ENCODE measurements at regions not wholly inside any gene's neighbourhood (a gene's known extent, or its start where the extent isn't known, plus 50 kb on each side); places are given as distances from the start of the nearest gene placed in this dataset.

DNA sequence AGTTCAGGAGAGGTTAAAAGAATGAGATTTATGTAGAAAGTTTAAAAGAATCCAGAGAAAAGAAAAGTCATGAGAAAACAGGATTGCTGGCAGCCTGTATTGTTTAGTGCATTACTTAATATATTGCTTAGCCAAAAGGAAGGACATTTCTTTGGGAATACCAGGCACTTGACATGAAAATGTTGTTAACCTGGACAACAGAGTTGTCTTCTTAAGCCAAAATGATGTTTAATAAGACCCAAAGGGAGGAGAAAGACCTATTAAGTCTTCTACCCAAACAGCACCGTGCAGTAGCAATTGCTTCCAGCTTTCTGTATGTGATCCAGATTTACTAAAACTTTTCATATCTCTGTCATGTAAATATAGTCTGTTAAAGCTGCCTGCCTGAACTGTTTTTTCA lies 74.0 kb upstream of the PRLR start:
- H3K4me3 ChIP-seq = no peak overlapping the region
- intact Hi-C loops (cut with DNase I) = no loop called here
- H3K36me3 ChIP-seq = no peaks in the 10 kb centered on the region
- H3K4me1 ChIP-seq = no peaks in the 10 kb centered on the region
- H3K9me3 ChIP-seq = no peaks in the 10 kb centered on the region
- H3K27me3 ChIP-seq (ENCODE audit: low read depth) = no peaks in the 10 kb centered on the region
- DNase-seq (no peak), ATAC-seq (no peak)
- TF ChIP-seq, protein P1, sequence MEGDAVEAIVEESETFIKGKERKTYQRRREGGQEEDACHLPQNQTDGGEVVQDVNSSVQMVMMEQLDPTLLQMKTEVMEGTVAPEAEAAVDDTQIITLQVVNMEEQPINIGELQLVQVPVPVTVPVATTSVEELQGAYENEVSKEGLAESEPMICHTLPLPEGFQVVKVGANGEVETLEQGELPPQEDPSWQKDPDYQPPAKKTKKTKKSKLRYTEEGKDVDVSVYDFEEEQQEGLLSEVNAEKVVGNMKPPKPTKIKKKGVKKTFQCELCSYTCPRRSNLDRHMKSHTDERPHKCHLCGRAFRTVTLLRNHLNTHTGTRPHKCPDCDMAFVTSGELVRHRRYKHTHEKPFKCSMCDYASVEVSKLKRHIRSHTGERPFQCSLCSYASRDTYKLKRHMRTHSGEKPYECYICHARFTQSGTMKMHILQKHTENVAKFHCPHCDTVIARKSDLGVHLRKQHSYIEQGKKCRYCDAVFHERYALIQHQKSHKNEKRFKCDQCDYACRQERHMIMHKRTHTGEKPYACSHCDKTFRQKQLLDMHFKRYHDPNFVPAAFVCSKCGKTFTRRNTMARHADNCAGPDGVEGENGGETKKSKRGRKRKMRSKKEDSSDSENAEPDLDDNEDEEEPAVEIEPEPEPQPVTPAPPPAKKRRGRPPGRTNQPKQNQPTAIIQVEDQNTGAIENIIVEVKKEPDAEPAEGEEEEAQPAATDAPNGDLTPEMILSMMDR (IDR thresholded peaks at IDR 0.05) = no peak
- H3K27ac ChIP-seq = no peak overlapping the region

DNA sequence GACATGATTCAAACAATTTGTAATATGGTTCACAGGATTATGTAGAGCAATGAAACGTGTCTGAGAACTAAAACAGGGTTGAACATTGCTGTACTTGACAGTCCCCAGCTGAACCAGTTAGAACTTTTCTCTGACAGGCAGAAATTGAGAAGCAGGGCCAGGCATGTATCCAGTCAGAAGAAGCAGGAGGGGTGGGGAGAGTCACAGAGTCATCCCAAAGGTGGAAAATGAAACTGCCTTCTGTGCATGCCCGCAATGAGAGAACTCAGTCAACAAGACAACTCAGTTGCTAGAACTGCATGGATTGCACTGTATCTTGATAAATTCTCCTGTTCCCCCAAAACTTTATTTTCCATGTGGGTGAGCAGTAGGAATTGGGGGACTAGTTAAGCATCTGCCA lies 72.9 kb upstream of the PRLR start:
- DNase-seq (no peak), ATAC-seq (no peak)
- H3K27ac ChIP-seq = no peak overlapping the region
- no peaks in the 10 kb centered on the region for H3K4me1 ChIP-seq
- no peak overlapping the region for H3K4me3 ChIP-seq
- no peaks in the 10 kb centered on the region for H3K9me3 ChIP-seq
- TF ChIP-seq, protein P1 (IDR thresholded peaks at IDR 0.05) = no peak
- H3K36me3 ChIP-seq = no peaks in the 10 kb centered on the region
- no peaks in the 10 kb centered on the region for H3K27me3 ChIP-seq (ENCODE audit: low read depth)
- intact Hi-C loops (cut with DNase I) = no loop called here

DNA sequence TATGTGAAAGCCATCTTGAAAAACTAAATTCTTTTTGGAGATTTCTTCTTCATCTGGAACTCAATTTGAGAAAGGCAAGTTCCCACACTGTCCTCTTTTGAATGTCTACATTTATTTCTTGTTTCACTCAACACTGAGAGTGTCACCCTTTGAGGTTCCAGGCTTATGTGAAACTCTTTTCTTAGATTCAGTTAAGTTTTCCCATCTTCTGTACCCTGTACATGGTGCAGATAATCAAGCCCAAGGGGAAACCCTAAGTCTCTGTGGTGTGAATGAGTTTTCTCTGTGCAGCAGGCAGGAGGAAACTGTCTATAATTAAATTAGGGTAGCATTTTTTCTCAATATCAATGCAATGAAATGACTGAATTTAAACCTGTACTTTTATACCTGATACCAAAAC lies 72.3 kb upstream of the PRLR start:
- Histone ChIP-seq H3K4me3 (no peak overlapping the region), H3K4me1 (no peaks in the 10 kb centered on the region), H3K27ac (no peak overlapping the region), H3K27me3 (ENCODE audit: low read depth) (no peaks in the 10 kb centered on the region), H3K9me3 (no peaks in the 10 kb centered on the region), H3K36me3 (no peaks in the 10 kb centered on the region)
- DNase-seq (no peak), ATAC-seq (no peak)
- TF ChIP-seq, protein P1 (IDR thresholded peaks at IDR 0.05) = no peak
- intact Hi-C loops (cut with DNase I) = no loop called here

- no peaks in the 10 kb centered on the region for H3K36me3 ChIP-seq
- intact Hi-C loops (cut with DNase I) = no loop called here
- DNase-seq = no peak
- TF ChIP-seq, protein P1 (IDR thresholded peaks at IDR 0.05) = no peak
- H3K4me1 ChIP-seq = no peaks in the 10 kb centered on the region
- H3K9me3 ChIP-seq = no peaks in the 10 kb centered on the region
- no peak for ATAC-seq
- no peak overlapping the region for H3K4me3 ChIP-seq
- H3K27ac ChIP-seq = no peak overlapping the region
- H3K27me3 ChIP-seq (ENCODE audit: low read depth) = no peaks in the 10 kb centered on the region
These were observed 67.5 kb upstream of the PRLR start for GRCh38 chr5:35297755-35298154.

- ATAC-seq (peak in 1 of 2 donors; percentile 61), DNase-seq (no peak)
- no peaks in the 10 kb centered on the region for H3K27me3 ChIP-seq (ENCODE audit: low read depth)
- no peaks in the 10 kb centered on the region for H3K9me3 ChIP-seq
- no peak overlapping the region for H3K4me3 ChIP-seq
- H3K4me1 ChIP-seq = no peaks in the 10 kb centered on the region
- no peaks in the 10 kb centered on the region for H3K36me3 ChIP-seq
- TF ChIP-seq, protein P1 (IDR thresholded peaks at IDR 0.05) = no peak
- intact Hi-C loops (cut with DNase I) = no loop called here
- H3K27ac ChIP-seq = no peak overlapping the region
These were observed 64.7 kb upstream of the PRLR start for GRCh38 chr5:35294976-35295375.

GRCh38 chr5:35294017-35294416 lies 63.7 kb upstream of the PRLR start:
- no peak for DNase-seq
- no peak for ATAC-seq
- H3K36me3 ChIP-seq = no peaks in the 10 kb centered on the region
- no peaks in the 10 kb centered on the region for H3K27me3 ChIP-seq (ENCODE audit: low read depth)
- TF ChIP-seq, protein P1 (IDR thresholded peaks at IDR 0.05) = no peak
- intact Hi-C loops (cut with DNase I) = no loop called here
- no peaks in the 10 kb centered on the region for H3K4me1 ChIP-seq
- no peak overlapping the region for H3K4me3 ChIP-seq
- H3K27ac ChIP-seq = no peak overlapping the region
- H3K9me3 ChIP-seq = no peaks in the 10 kb centered on the region

Data from lower lobe of right lung (tissue), 2 donors.